ENCODE measurements at regions not wholly inside any gene's neighbourhood (a gene's known extent, or its start where the extent isn't known, plus 50 kb on each side); places are given as distances from the start of the nearest gene placed in this dataset.
"Not testable (repeated sequence)": the region's sequence is repeated elsewhere in the genome, so short reads cannot be mapped to it uniquely, and the experiment has no call there.

- not testable (repeated sequence) for DNase-seq
Observed at GRCh38 chr6:4725136-4725760, 51.0 kb upstream of the CDYL start.

GRCh38 chr6:4724727-4725126, 51.5 kb upstream of the CDYL start:
- not testable (repeated sequence) for DNase-seq

- no peak for DNase-seq
Observed at GRCh38 chr6:4723383-4723782, 52.8 kb upstream of the CDYL start.

DNA sequence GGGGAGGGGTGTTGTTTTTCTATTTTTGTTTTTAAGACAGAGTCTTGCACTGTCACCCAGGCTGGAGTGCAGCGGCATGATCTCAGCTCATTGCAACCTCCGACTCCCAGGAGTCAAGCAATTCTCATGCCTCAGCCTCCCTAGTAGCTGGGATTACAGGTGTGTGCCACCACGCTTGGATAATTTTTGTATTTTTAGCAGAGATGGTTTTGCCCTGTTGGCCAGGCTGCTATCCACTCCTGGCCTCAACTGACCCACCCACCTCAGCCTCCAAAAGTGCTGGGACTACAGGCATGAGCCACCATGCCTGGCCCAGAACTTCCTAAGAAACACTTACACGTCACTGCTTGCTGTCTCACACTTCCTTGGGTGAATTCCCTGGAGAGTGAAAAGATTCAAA, 54.8 kb upstream of the CDYL start:
- DNase-seq: not testable (repeated sequence)

- DNase-seq: no peak
Observed at GRCh38 chr6:4719491-4719890, 56.7 kb upstream of the CDYL start.

DNA sequence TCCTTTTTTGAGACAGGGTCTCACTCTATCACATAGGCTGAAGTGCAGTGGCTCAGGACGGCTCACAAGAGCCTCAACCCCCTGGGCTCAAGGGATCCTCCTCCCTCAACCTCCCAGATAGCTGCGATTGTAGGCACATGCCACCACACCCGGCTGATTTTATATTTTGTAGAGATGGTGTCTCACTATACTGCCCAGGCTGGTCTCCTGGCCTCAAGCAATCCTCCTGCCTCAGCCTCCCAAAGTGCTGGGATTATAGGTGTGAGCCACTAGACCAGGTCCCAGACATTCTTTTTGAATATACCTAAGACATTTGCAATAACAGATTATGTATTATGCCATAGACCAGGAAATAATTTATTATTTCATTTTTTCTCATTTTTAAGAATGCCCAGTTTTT, 58.3 kb upstream of the CDYL start:
- DNase-seq: no peak

GRCh38 chr6:4717124-4717523, 59.1 kb upstream of the CDYL start:
- DNase-seq: no peak

GRCh38 chr6:4714961-4715501, 61.2 kb upstream of the CDYL start:
- DNase-seq: no peak

- no peak for DNase-seq
Observed at GRCh38 chr6:4712291-4712690, 63.9 kb upstream of the CDYL start.

DNA sequence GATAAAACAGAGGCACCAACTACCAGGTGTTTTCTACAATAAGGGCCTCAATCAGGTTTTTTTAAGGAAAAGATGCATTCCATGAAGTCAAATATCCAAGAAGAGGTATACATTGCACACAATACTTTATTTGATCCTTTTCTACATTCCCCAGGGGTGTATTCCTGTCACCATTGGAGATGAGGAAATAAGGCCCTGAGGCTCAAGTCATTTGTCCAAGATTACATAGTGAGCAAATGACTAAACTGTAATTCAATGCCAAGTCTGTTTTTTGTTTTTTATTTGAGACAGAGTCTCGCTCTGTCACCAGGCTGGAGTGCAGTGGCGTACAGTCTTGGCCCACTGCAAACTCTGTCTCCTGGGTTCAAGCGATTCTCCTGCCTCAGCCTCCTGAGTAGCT, 69.2 kb upstream of the CDYL start:
- no peak for DNase-seq

GRCh38 chr6:4705809-4706208, 70.4 kb upstream of the CDYL start:
- no peak for DNase-seq

GRCh38 chr6:4703382-4703781, 72.8 kb upstream of the CDYL start:
- DNase-seq: no peak

DNA sequence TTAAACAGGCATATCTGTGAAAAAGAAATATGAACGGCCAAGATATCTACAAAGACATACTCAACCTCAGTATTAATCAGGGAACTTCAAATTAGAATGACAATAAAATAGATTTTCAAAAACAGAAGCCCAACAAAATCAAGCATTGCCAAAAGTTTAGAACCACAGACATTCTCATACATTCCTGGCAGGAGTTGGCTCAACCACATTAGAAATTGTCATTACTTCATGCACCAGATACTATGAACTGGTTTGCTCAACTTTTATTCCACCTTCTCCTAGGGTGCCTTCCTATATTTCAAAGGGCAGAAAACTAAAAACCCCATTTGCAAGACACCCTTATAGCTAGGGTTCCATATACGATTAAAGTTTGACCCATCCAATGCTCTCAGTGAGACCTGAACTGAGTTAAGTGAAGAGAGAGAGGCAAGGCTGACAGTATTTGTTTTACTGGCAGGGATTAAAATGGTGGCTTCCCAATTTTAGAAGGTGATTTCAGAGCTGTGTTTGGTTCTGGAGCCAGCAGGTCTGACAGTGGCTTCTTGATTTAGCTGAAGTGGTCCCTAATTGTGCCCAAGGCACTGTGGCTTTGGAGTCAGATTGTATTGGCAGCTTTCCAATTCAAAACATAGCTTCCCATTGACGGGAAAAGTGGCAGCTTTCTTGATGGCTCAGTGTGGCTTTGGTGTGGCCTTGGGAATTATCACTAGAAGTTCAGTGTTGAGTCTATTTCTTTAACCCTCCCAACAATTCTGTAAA, 77.1 kb upstream of the CDYL start:
- no peak for DNase-seq

GRCh38 chr6:4693173-4693970, 82.8 kb upstream of the CDYL start:
- DNase-seq: no peak

DNA sequence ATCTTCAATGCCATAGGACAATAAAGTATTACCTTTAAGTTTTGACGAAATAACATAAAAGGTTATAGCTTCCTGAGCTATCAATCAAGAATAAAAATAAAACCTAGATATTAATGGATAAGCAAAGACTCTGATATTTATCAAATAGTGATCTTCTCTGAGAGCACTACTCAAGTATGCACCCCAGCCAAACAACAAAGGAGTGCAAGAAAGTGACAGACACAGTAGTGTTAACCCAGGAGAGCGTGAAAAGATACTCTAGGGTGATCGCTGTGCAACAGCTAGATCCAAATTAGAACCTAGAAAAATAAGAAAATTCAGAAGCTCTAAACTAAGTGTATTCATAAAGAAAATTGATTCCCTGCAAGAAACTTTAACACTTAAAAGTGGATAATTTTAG, 83.5 kb upstream of the CDYL start:
- no peak for DNase-seq

DNA sequence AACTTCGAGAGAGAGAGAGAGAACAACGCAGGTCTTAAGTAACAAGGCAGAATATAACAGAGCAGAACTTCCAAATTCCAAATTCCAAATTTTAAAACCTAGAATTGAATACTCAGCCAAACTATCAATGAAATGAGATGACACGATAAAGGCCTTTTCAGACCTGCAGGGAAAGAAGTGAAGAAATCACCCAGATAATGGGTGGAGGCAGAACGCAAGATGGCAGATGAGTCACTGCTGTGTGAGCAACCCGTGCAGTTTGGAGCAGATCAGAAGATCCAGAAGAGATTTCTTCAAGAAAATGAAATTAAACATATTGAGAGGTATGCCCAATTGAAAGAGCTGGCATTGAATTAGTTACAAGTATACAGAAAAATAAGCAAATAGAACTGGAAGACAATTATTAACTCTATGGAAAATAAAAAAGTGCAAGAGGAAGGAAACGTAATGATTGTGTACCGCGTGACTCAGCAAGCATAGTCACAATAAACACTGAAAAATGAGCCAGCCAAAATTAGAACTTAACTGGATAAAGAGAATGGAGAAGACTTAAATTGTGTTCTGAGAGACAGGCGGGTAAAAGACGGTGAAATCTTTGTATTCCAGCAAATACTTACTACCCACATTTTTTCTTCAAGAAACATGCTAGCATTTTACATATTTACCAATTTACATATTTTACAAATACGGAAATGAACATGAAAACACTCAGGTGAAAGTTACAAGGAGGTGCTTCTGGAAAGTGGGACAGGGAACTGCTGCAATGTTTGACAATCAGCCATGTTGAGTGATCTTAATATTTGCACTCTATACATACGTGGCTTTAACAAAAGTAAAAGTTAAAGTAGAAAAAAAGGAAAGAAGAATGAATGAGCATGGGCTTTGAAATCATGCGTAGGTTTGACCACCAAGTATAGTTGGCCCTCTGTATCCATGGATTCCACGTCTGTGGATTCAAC, 87.9 kb upstream of the CDYL start:
- DNase-seq: no peak

DNA sequence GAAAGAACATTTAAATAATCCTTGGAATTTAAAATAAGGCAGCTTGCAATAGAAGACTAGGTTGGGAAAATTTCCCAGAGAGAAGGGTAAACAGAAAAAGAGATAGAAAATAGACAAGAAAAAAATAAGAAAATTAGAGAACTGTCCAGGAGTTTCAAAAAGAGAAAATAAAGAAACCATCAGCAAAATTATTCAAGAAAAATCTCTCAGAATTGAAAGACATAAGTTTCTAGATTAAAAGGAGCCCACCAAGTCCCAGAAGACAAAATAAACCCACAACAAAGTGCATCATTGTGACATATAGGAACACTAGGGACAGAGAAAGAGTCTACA, 88.6 kb upstream of the CDYL start:
- DNase-seq: no peak

GRCh38 chr6:4682431-4683097, 93.6 kb upstream of the CDYL start:
- DNase-seq: no peak

DNA sequence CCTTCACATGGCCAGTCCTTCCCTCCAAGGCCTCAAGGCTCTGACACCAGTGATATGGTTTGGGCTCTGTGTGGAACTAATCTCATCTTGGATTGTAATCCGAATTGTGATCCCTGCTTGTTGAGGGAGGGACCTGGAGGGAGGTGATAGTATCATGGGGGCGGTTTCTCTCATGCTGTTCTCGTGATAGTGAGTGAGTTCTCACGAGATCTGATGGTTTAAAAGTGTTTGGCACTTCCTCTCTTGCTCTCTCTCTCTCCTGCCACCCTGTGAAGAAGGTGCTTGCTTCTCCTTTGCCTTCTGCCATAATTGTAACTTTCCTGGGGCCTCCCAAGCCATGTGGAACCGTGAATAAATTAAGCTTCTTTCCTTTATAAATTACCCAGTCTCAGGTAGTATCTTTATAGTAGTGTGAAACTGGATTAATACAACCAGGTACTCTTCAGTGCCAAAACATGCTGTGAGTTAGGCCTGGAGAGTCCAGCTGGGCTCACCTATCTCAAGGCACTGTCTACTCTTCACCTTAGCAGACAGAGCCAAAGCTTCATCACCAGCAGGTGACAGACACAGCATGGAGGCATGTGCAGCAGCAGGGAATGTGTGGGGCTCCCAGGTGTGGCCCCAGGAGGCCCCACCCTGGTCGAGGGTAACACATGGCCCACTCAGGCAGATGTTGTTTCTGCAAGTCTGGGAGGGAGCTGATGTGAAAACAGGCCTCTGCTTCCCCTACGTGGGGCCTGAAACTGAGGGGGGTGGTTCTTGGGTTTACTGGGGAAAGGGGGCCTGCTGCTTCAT, 97.5 kb upstream of the CDYL start:
- no peak for DNase-seq

DNA sequence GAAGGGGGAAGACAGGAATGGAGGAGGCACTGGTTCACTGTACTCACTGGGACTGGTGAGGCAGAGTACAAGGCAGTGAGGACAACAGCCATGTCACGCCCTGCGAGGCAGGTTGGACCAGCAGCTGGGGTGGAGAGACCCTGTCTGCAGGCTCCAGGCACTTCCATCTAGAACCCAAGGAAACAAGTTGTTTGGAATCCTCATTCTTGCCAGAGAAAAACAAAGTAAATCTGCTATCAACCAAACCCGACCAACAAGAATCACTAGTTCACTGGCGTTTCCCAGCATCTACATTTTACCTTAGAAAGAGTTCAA, 98.5 kb upstream of the CDYL start:
- no peak for DNase-seq

DNA sequence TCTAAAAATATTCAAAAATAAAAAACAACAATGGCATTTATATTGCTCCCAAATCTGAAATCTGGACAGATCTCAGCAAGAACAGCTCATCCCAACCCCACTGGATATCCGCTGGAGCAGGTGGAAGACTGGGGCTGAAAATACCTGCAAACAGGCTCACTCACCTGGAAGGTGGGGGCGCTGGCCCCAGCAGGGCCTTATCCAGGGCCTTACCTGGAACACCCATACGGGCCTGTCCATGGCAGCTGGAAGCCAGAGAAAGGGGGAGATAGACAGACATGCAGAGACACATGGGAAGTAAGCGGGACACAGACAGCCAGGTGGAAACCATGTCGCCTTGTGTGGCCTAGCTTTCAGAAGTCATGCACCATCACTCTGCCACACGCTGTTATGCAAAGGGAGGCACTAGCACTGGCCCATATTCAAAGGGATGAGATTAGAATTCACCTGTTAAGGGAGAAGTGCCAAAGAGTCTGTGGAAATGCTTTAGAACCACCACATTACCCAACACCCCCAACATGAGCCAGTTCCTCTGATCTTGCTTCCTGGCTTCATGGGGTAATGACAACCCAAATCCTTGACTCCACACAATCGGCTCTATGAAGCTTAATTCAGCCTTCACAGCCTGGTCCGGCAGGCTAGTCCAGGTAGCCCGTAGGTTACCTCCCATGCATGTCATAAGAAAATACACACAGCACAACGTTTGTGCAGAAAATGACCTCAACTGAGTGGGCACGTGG, 99.0 kb upstream of the CDYL start:
- no peak for DNase-seq
